SK-N-MC (cell line): ENCODE measurements at regions not wholly inside any gene's neighbourhood (a gene's known extent, or its start where the extent isn't known, plus 50 kb on each side); places are given as distances from the start of the nearest gene placed in this dataset.

Experiments used
- EZH2 ChIP-seq: fragments of 200-600 bp; sonication (generic); IDR thresholded peaks from one replicate; pipeline ENCODE4 v1.6.1; 2017; ENCODE audit warnings: antibody characterized with exemption
- FOXP2 ChIP-seq: optimal IDR thresholded peaks from 2 replicates; pipeline ENCODE3; 2011; ENCODE audit warnings: mild to moderate bottlenecking, moderate library complexity; ENCODE audit not compliant: insufficient read depth; ENCODE audit errors: extremely low read length, control extremely low read depth
- POLR2AphosphoS5 ChIP-seq: IDR thresholded peaks from 2 replicates; pipeline ENCODE4 v1.6.1; 2012; ENCODE audit warnings: mild to moderate bottlenecking, low read depth, low read length, borderline replicate concordance

GRCh38 chr12:85633491-85633890 lies 202.7 kb downstream of the RASSF9 start:
- no peak for TF ChIP-seq POLR2AphosphoS5
- TF ChIP-seq EZH2 = no peak
- no peak for TF ChIP-seq FOXP2
